ENCODE measurements at regions not wholly inside any gene's neighbourhood (a gene's known extent, or its start where the extent isn't known, plus 50 kb on each side); places are given as distances from the start of the nearest gene placed in this dataset.
"Not testable (repeated sequence)": the region's sequence is repeated elsewhere in the genome, so short reads cannot be mapped to it uniquely, and the experiment has no call there.

DNA sequence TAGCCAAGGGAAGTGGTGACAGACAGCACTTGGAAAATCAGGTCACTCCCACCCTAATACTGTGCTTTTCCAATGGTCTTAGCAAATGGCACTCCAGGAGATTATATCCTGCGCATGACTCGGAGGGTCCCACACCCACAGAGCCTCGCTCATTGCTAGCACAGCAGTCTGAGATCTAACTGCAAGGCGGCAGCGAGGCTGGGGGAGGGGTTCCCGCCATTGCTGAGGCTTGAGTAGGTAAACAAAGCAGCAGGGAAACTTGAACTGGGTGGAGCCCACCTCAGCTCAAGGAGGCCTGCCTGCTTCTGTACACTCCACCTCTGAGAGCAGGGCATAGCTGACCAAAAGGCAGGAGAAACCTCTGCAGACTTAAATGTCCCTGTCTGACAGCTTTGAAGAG is 53.9 kb upstream of the TLL1 start:
- TF ChIP-seq, protein P1, sequence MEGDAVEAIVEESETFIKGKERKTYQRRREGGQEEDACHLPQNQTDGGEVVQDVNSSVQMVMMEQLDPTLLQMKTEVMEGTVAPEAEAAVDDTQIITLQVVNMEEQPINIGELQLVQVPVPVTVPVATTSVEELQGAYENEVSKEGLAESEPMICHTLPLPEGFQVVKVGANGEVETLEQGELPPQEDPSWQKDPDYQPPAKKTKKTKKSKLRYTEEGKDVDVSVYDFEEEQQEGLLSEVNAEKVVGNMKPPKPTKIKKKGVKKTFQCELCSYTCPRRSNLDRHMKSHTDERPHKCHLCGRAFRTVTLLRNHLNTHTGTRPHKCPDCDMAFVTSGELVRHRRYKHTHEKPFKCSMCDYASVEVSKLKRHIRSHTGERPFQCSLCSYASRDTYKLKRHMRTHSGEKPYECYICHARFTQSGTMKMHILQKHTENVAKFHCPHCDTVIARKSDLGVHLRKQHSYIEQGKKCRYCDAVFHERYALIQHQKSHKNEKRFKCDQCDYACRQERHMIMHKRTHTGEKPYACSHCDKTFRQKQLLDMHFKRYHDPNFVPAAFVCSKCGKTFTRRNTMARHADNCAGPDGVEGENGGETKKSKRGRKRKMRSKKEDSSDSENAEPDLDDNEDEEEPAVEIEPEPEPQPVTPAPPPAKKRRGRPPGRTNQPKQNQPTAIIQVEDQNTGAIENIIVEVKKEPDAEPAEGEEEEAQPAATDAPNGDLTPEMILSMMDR (IDR thresholded peaks at IDR 0.05): not testable (repeated sequence)
- not testable (repeated sequence) for TF ChIP-seq POLR2A (IDR thresholded peaks at IDR 0.05; ENCODE audit: low read depth)
